Nucleus accumbens (tissue), 56 donors: ENCODE measurements at regions not wholly inside any gene's neighbourhood (a gene's known extent, or its start where the extent isn't known, plus 50 kb on each side); places are given as distances from the start of the nearest gene placed in this dataset.
"Not testable (repeated sequence)": the region's sequence is repeated elsewhere in the genome, so short reads cannot be mapped to it uniquely, and the experiment has no call there.

Source experiments
- DNase-seq, 56 donors: peaks; one replicate each; lab custom pipeline; 2025; lab: John Stamatoyannopoulos, UW

- no peak for DNase-seq
Measured at GRCh38 chr4:12961713-12962112, 522.4 kb downstream of the RAB28 start.

DNA sequence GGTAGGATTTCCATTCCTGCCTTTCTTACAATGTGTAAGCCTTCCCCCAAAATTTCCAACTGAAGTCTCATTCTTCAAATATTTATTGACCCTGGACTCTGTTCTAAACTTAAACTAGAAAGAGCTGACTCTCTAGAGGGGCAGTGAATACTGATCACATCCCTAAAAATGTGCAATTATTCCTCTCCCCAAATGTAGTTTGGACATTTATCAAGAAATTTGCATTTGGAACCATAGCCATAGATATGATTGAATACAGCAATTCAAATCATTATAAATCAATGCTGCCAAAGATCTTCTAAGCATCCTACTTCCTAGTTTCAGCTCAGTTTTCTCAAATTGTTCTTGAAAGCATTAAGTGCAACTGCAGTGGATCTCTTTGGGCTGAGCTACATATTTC, 525.7 kb downstream of the RAB28 start:
- no peak for DNase-seq

GRCh38 chr4:12957108-12957507, 527.0 kb downstream of the RAB28 start:
- no peak for DNase-seq

GRCh38 chr4:12956026-12956425, 528.1 kb downstream of the RAB28 start:
- DNase-seq, result no peak

GRCh38 chr4:12949719-12950490, 534.2 kb downstream of the RAB28 start:
- no peak for DNase-seq

GRCh38 chr4:12943069-12943468, 541.1 kb downstream of the RAB28 start:
- DNase-seq, result no peak

DNA sequence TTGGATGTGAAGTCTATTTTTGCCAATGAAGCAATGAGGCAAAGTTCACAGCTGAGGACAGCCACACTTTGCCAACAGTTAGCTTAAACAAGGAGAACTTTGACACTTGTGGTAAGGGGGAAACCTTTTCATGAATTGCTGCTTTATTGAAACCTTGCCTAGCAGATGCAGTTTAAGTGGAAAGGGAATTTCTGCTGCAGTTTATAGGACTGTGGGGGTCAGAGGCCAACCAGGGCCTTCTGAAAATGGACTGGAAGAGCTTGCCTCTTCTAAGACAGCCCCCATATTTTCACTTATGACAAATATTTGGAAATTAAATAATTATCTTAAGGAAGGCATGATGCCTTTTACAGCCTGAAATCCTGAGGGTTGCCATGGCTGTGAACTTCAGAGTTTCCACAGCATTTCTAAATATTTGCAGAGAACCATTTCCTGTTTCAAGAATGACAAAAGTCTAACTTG, 550.3 kb downstream of the RAB28 start:
- no peak for DNase-seq

GRCh38 chr4:12932203-12932788, 551.8 kb downstream of the RAB28 start:
- DNase-seq, result no peak

DNA sequence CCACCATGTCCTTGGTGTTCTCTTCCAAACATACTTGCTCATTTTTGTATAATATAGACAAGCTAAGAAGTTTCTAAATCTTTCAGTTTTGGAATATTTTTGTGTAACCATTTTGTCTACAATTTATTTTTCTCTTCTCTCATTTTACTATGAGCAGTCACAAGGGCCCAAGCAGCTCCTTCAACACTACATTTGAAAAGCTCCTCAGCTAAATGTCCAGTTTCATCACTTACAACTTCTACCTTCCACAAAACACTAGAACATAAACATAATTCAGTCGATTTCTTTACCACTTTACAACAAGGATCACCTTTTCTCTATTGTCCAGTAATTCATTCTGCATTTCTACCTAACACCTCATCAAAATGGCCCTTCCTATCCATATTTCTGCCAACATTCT, 554.4 kb downstream of the RAB28 start:
- DNase-seq, result no peak

- DNase-seq, result no peak
Measured at GRCh38 chr4:12928751-12929150, 555.4 kb downstream of the RAB28 start.

DNA sequence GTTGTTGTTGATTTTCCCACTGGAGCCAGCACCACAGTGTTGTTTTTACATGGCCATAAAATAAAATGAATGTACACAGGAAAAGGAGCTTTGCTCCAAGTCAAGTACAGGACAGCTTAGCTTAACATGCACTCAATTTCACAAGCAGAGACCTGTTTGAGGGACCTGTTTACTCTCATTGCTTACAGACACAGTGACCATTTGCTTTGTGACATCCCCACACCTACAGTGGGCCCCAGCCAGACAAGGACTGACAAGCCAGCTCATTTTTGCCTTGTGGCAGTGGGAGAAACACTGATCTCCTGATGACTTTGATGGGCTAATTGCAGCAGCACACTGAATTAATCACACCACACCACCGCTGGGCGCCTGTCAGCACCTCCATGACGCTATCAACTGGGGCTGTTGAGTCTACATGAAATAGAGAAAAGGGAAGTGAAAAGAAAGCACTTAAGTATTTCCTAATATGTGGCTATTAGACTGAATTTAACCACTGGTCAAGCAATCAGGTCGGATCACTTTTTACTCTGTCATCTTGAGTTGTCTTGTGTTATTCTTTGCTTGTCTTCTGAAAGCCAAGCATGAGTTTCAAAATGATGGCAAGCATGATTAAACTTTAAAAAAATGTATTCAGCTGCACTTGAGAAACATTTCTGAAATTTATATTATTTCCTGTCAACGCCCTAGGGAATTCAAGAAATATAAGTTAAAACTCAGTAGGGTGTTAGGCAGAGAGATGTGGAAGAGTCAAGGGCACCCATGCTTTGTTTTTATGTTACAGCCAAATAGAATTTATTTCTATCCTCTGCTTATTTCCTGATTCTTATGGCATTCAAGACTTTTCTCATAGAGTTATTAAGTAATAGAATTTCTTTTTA, 557.7 kb downstream of the RAB28 start:
- DNase-seq, result no peak

DNA sequence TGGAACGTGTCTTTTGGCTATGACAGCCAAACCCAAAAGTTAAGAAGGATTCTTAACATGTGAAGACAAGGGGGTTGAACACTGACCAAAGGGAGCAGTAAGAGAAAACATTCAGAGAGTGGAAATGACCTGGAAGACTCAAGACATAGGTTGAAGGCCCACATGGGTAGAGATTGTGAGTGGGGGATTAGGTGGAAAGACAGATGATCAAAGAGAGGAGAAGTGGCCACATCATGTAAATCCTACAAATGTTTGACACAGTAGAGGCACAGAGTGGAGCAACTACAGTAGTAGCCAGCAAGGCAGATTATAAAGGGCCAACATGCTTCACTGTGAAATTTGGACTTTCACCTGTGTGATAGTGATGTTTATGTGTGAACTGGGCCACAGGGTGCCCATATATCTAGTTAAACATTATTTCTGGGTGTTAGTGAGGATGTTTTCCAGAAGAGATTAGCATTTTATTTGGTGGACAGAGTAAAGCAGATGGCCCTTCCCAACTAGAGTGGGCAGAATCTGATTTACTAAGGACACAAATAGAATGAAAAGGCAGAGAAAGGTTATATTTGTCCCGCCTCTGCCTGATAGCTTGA, 559.3 kb downstream of the RAB28 start:
- DNase-seq, result no peak

GRCh38 chr4:12924253-12924652, 559.9 kb downstream of the RAB28 start:
- no peak for DNase-seq

DNA sequence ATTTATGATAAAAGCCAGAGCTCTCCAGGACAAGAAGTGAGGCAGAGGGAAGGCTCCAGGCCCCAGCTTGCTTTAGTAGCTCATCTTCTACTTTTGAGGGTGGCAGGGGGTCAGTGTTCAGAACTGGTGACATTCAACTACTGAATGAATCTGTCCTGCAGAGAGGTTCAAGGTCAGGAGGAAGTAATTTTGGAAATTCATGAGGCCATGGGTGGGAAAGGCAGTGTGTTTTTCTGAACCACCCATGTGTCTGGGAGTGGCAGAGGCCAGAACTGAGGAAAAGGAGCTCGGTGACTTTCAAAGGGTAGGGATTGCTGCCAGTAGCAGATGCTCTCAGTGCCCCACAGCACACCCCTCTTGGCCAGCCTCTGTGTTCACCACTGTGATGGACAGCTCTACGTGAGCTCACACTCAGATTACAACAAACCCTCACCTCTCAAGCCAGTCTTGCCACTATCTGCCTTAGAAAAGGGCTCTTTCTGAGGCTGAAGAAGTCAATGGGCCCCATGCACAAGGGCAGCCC, 571.2 kb downstream of the RAB28 start:
- DNase-seq, result no peak

- DNase-seq, result no peak
Measured at GRCh38 chr4:12911750-12912358, 572.3 kb downstream of the RAB28 start.

- DNase-seq, result not testable (repeated sequence)
Measured at GRCh38 chr4:12903640-12904039, 580.5 kb downstream of the RAB28 start.

- no peak for DNase-seq
Measured at GRCh38 chr4:12902735-12903134, 581.4 kb downstream of the RAB28 start.

DNA sequence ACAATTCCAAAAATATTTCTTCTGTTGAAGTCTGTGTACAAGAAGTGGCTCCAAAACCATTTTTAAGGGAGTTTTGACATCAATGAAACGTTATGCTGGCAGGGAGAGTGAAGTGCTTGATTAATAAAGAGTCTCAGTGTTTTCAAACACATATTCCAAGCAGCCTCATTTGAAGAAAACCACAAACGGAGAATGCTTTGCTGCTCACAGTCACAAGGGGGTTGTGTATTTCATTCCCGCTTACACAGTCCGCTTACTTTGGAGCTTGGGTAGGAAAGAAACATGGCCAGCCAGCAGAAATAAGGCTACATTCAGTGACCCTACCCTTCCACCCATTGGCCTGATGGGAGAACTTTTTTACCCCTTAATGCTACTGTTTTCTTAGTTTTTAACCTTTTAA, 586.2 kb downstream of the RAB28 start:
- no peak for DNase-seq

DNA sequence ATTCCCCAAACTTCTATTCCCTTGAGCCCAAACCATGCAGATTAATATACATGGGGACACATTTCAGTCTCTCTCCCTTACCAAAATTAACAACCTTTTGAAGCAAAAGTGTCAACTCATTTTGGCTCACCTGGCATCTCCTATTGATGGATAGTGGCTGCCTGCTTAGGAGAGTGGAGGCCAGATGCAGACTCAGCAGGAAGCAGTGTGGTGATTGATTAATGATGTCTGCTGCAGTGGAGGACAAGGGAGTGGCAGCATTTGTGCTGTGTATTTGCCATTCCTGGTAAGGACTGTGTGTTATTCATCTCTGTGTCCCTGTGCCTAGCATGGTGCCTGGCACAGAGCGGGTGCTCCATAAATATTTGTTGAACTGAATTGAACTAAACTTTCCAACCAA, 590.1 kb downstream of the RAB28 start:
- DNase-seq, result no peak

- DNase-seq, result no peak
Measured at GRCh38 chr4:12889054-12889453, 595.1 kb downstream of the RAB28 start.
